Neural progenitor cell (in vitro differentiated cells): ENCODE measurements at regions not wholly inside any gene's neighbourhood (a gene's known extent, or its start where the extent isn't known, plus 50 kb on each side); places are given as distances from the start of the nearest gene placed in this dataset.

ENCODE experiments used
- DNase-seq: peaks from one replicate; pipeline ENCODE4 v3.0.0-alpha.2; 2016; ENCODE audit warnings: low spot score
- H2AFZ ChIP-seq: fragments of 200-600 bp; sonication (generic); replicated peaks from 2 replicates; pipeline ENCODE4 v1.6.1; 2016; ENCODE audit warnings: antibody characterized with exemption
- H3F3A ChIP-seq: fragments of 200-600 bp; sonication (generic); 2 replicates; pipeline ENCODE4 v1.6.1; 2016; ENCODE audit warnings: antibody characterized with exemption, low read depth
- H3K27ac ChIP-seq: fragments of 200-600 bp; sonication (generic); 2 replicates; pipeline ENCODE4 v1.5.1; 2016; ENCODE audit warnings: mild to moderate bottlenecking
- H3K27me3 ChIP-seq: fragments of 200-600 bp; sonication (generic); 2 replicates; pipeline ENCODE4 v1.6.1; 2016; ENCODE audit warnings: mild to moderate bottlenecking, moderate library complexity
- H3K36me3 ChIP-seq: fragments of 200-600 bp; sonication (generic); 2 replicates; pipeline ENCODE4 v1.5.1; 2016
- H3K4me1 ChIP-seq: fragments of 200-600 bp; sonication (generic); 2 replicates; pipeline ENCODE4 v1.6.1; 2016; ENCODE audit warnings: mixed run types
- H3K4me2 ChIP-seq: fragments of 200-600 bp; sonication (generic); 2 replicates; pipeline ENCODE4 v1.6.1; 2016
- H3K4me3 ChIP-seq: fragments of 200-600 bp; sonication (generic); 2 replicates; pipeline ENCODE4 v1.5.1; 2016
- H3K79me2 ChIP-seq: fragments of 200-600 bp; sonication (generic); 2 replicates; pipeline ENCODE4 v1.6.1; 2016; ENCODE audit warnings: low read depth
- H3K9ac ChIP-seq: fragments of 200-600 bp; sonication (generic); 2 replicates; pipeline ENCODE4 v1.6.1; 2016
- H3K9me3 ChIP-seq: fragments of 200-600 bp; sonication (generic); 2 replicates; pipeline ENCODE4 v1.5.1; 2016; ENCODE audit warnings: low read depth
- H4K20me1 ChIP-seq: fragments of 200-600 bp; sonication (generic); 2 replicates; pipeline ENCODE4 v1.6.1; 2016; ENCODE audit warnings: low read depth
- H3K27ac Mint-ChIP-seq: 3 replicates; pipeline ENCODE4 v1.8.0; 2021; ENCODE audit warnings: mixed read lengths
- H3K27me3 Mint-ChIP-seq: 2 replicates; pipeline ENCODE4 v1.8.0; 2022; ENCODE audit warnings: low read depth, mild to moderate bottlenecking, inconsistent platforms, moderate library complexity, mixed read lengths; ENCODE audit not compliant: insufficient read depth
- H3K36me3 Mint-ChIP-seq: 3 replicates; pipeline ENCODE4 v1.8.0; 2021; ENCODE audit warnings: mixed read lengths
- H3K4me1 Mint-ChIP-seq: 3 replicates; pipeline ENCODE4 v1.8.0; 2021; ENCODE audit warnings: mixed read lengths
- H3K4me3 Mint-ChIP-seq: 3 replicates; pipeline ENCODE4 v1.8.0; 2021; ENCODE audit warnings: mild to moderate bottlenecking, moderate library complexity, mixed read lengths
- H3K9me3 Mint-ChIP-seq: 3 replicates; pipeline ENCODE4 v1.8.0; 2020; ENCODE audit warnings: mixed read lengths
- EZH2 ChIP-seq: fragments of 200-600 bp; sonication (generic); IDR thresholded peaks from 2 replicates; pipeline ENCODE4 v1.6.1; 2017; ENCODE audit warnings: antibody characterized with exemption, mild to moderate bottlenecking, moderate library complexity
- EZH2phosphoT487 ChIP-seq: fragments of 200-600 bp; sonication (generic); IDR thresholded peaks from 2 replicates; pipeline ENCODE4 v1.6.1; 2017; ENCODE audit warnings: antibody characterized with exemption
- TF ChIP-seq, protein P1 (sequence below): fragments of 200-600 bp; sonication (generic); IDR thresholded peaks from 2 replicates; pipeline ENCODE4 v1.5.1; 2017; ENCODE audit warnings: antibody characterized with exemption, mild to moderate bottlenecking

GRCh38 chr12:25417071-25417470, 136.0 kb downstream of the LMNTD1 start:
- TF ChIP-seq EZH2phosphoT487 (no peak), EZH2 (no peak)
- TF ChIP-seq, protein P1, sequence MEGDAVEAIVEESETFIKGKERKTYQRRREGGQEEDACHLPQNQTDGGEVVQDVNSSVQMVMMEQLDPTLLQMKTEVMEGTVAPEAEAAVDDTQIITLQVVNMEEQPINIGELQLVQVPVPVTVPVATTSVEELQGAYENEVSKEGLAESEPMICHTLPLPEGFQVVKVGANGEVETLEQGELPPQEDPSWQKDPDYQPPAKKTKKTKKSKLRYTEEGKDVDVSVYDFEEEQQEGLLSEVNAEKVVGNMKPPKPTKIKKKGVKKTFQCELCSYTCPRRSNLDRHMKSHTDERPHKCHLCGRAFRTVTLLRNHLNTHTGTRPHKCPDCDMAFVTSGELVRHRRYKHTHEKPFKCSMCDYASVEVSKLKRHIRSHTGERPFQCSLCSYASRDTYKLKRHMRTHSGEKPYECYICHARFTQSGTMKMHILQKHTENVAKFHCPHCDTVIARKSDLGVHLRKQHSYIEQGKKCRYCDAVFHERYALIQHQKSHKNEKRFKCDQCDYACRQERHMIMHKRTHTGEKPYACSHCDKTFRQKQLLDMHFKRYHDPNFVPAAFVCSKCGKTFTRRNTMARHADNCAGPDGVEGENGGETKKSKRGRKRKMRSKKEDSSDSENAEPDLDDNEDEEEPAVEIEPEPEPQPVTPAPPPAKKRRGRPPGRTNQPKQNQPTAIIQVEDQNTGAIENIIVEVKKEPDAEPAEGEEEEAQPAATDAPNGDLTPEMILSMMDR = no peak
- H3K4me1 Mint-ChIP-seq = no peaks in the 10 kb centered on the region
- H3K27me3 Mint-ChIP-seq = peaks cover 2% of the 10 kb centered on the region
- Histone ChIP-seq H4K20me1 (no peaks in the 10 kb centered on the region), H3K79me2 (no peaks in the 10 kb centered on the region), H3K27ac (no peak overlapping the region), H3K9me3 (no peaks in the 10 kb centered on the region), H2AFZ (no peak overlapping the region), H3K4me2 (no peak overlapping the region), H3K27me3 (no peaks in the 10 kb centered on the region), H3F3A (no peaks in the 10 kb centered on the region), H3K4me1 (no peaks in the 10 kb centered on the region), H3K36me3 (no peaks in the 10 kb centered on the region), H3K4me3 (no peak overlapping the region), H3K9ac (no peak overlapping the region)
- DNase-seq = no peak
- H3K9me3 Mint-ChIP-seq = no peaks in the 10 kb centered on the region
- H3K27ac Mint-ChIP-seq = no peak overlapping the region
- no peak overlapping the region for H3K4me3 Mint-ChIP-seq
- no peaks in the 10 kb centered on the region for H3K36me3 Mint-ChIP-seq

DNA sequence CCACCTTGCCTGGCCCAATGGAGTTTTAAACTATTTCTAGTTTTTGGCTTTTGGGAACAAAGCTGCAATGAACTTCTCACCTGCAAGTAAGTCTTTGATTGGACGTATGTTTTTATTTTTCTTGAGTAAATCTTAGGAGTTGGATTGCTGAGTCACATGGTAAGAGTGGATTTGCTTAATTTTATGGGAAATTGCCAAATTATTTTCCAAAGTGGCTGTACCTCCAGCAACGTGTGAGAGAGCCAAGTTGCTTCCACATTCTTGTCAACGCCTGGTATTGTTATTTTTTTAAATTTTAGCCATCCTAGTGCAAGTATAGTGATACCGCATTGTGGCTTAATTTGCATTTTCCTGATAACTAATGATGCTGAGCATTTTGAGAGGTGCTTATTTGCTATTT, 136.6 kb downstream of the LMNTD1 start:
- Histone ChIP-seq H3K27me3 (no peaks in the 10 kb centered on the region), H3F3A (no peaks in the 10 kb centered on the region), H3K4me2 (no peak overlapping the region), H3K79me2 (no peaks in the 10 kb centered on the region), H3K9ac (no peak overlapping the region), H3K27ac (no peak overlapping the region), H4K20me1 (no peaks in the 10 kb centered on the region), H2AFZ (no peak overlapping the region), H3K36me3 (no peaks in the 10 kb centered on the region), H3K9me3 (no peaks in the 10 kb centered on the region), H3K4me1 (no peaks in the 10 kb centered on the region), H3K4me3 (no peak overlapping the region)
- TF ChIP-seq EZH2phosphoT487 = no peak
- TF ChIP-seq, protein P1 = no peak
- no peak for TF ChIP-seq EZH2
- Mint-ChIP-seq H3K4me1 (no peaks in the 10 kb centered on the region), H3K9me3 (no peaks in the 10 kb centered on the region), H3K27me3 (peaks cover 2% of the 10 kb centered on the region), H3K36me3 (no peaks in the 10 kb centered on the region), H3K27ac (no peak overlapping the region), H3K4me3 (no peak overlapping the region)
- no peak for DNase-seq

DNA sequence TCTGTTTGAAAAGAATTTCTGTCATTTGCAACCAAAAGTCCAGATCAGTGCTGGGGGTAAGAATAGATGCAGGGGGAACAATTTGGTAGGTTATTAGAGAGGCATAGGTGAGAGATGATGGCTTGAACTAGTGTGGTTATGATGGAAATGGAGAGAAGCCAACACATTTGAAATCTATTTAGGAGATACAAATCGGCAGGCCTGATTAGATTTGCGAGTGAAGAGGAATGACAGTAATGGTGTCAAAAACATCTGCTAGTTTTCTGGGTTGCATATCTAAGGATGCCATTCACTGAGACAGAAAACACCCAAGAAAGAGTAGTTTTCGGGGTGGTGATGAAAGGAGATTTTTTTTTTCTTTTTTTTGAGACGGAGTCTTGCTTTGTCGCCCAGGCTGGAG, 138.1 kb downstream of the LMNTD1 start:
- TF ChIP-seq, protein P1 = no peak
- TF ChIP-seq EZH2 (no peak), EZH2phosphoT487 (no peak)
- Mint-ChIP-seq H3K36me3 (no peaks in the 10 kb centered on the region), H3K27ac (no peak overlapping the region), H3K27me3 (no peaks in the 10 kb centered on the region), H3K9me3 (no peaks in the 10 kb centered on the region), H3K4me1 (no peaks in the 10 kb centered on the region), H3K4me3 (no peak overlapping the region)
- Histone ChIP-seq H2AFZ (no peak overlapping the region), H3K9me3 (no peaks in the 10 kb centered on the region), H3K27ac (no peak overlapping the region), H4K20me1 (no peaks in the 10 kb centered on the region), H3K9ac (no peak overlapping the region), H3K79me2 (no peaks in the 10 kb centered on the region), H3K36me3 (no peaks in the 10 kb centered on the region), H3K27me3 (no peaks in the 10 kb centered on the region), H3K4me1 (no peaks in the 10 kb centered on the region), H3K4me2 (no peak overlapping the region), H3F3A (no peaks in the 10 kb centered on the region), H3K4me3 (no peak overlapping the region)
- DNase-seq = no peak

DNA sequence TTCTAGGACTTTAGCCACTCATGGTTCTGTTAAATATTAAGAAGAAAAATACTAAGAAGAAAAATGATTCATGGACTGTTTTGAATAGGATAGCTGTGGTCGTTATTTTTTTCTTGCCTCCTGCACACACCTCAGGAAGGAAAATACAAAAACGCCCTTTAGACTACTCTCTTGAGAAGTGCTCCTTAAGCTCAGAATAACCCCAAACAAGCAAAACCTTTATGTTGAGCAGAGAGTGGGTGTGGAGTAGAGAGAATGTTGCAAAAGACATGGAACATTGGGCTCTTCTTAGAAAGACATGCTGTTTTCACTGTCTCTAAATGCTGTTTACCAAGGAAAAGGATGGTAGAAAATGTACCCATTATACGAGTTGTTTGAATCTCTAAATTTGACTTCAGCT, 140.3 kb downstream of the LMNTD1 start:
- no peaks in the 10 kb centered on the region for H4K20me1 ChIP-seq
- no peaks in the 10 kb centered on the region for H3K9me3 Mint-ChIP-seq
- H3K27ac Mint-ChIP-seq = no peak overlapping the region
- H3F3A ChIP-seq = no peaks in the 10 kb centered on the region
- no peaks in the 10 kb centered on the region for H3K36me3 Mint-ChIP-seq
- no peak overlapping the region for H3K4me3 ChIP-seq
- H3K4me1 ChIP-seq = no peaks in the 10 kb centered on the region
- H3K27me3 Mint-ChIP-seq = no peaks in the 10 kb centered on the region
- no peak for DNase-seq
- no peak overlapping the region for H2AFZ ChIP-seq
- H3K9ac ChIP-seq = no peak overlapping the region
- no peaks in the 10 kb centered on the region for H3K36me3 ChIP-seq
- H3K9me3 ChIP-seq = no peaks in the 10 kb centered on the region
- no peak overlapping the region for H3K4me3 Mint-ChIP-seq
- no peak overlapping the region for H3K27ac ChIP-seq
- no peak overlapping the region for H3K4me2 ChIP-seq
- no peaks in the 10 kb centered on the region for H3K27me3 ChIP-seq
- TF ChIP-seq, protein P1 = no peak
- TF ChIP-seq EZH2phosphoT487 = no peak
- TF ChIP-seq EZH2 = no peak
- H3K4me1 Mint-ChIP-seq = no peaks in the 10 kb centered on the region
- no peaks in the 10 kb centered on the region for H3K79me2 ChIP-seq
